Heart right ventricle (tissue), 16 donors: ENCODE measurements at regions not wholly inside any gene's neighbourhood (a gene's known extent, or its start where the extent isn't known, plus 50 kb on each side); places are given as distances from the start of the nearest gene placed in this dataset.
"Not testable (repeated sequence)": the region's sequence is repeated elsewhere in the genome, so short reads cannot be mapped to it uniquely, and the experiment has no call there.

Experiments
- ATAC-seq, 8 donors: fragments of 200-7000 bp; cut with Tn5 transposase; one replicate each; pipeline ENCODE4 v1.9.1; 2020; ENCODE audit warnings: mild to moderate bottlenecking in 8 of 8, moderate library complexity in 8 of 8, moderate number of reproducible peaks in 1 of 8
- DNase-seq, 2 donors: peaks; one replicate each; pipeline ENCODE4 v3.0.0-alpha.2; 2020
- H3K27ac ChIP-seq, 10 donors: fragments of 200-600 bp; sonication (generic) in 2 of 10; one replicate each; pipeline versions ENCODE4 v1.5.0 to v1.8.0; 2020 to 2022; ENCODE audit warnings: mild to moderate bottlenecking in 3 of 10
- H3K27me3 ChIP-seq, 7 donors: fragments of 200-600 bp; one replicate each; pipeline ENCODE4 v1.8.0; 2021 to 2022; ENCODE audit warnings: mild to moderate bottlenecking in 2 of 7
- H3K36me3 ChIP-seq, 9 donors: fragments of 200-600 bp; sonication (generic) in 1 of 9; one replicate each; pipeline versions ENCODE4 v1.5.0 to v1.8.0; 2020 to 2022; ENCODE audit warnings: mild to moderate bottlenecking in 2 of 9
- H3K4me1 ChIP-seq, 9 donors: fragments of 200-600 bp; sonication (generic) in 1 of 9; one replicate each; pipeline versions ENCODE4 v1.5.0 to v1.8.0; 2020 to 2022; ENCODE audit warnings: mild to moderate bottlenecking in 4 of 9
- H3K4me3 ChIP-seq, 10 donors: fragments of 200-600 bp; sonication (generic) in 2 of 10; one replicate each; pipeline versions ENCODE4 v1.5.0 to v1.8.0; 2020 to 2022; ENCODE audit warnings: mild to moderate bottlenecking in 7 of 10, moderate library complexity in 2 of 10
- H3K9me3 ChIP-seq, 11 donors: fragments of 200-600 bp in 10 of 11; sonication (generic) in 2 of 11; one replicate each; pipeline versions ENCODE4 v1.5.0 to v1.8.0; 2013 to 2022; ENCODE audit warnings: mild to moderate bottlenecking in 2 of 11, control low read depth in 1 of 11, moderate library complexity in 1 of 11
- CTCF ChIP-seq, 9 donors: fragments of 200-600 bp; sonication (generic) in 2 of 9; IDR thresholded peaks; one replicate each; pipeline versions ENCODE4 v1.5.0 to v1.8.0; 2021 to 2022; ENCODE audit warnings: antibody characterized with exemption in 9 of 9, mild to moderate bottlenecking in 5 of 9, moderate library complexity in 1 of 9
- WGBS, 2 donors: extraction: QIAGEN DNeasy Blood & Tissue Kit; methylation state at CpG; one replicate each; pipeline ENCODE4 v1.1.7; 2013; ENCODE audit warnings: inconsistent platforms in 1 of 2; 5-methylcytosine and 5-hydroxymethylcytosine counted together
- intact Hi-C, 10 donors: fragments of 100-400 bp; cut with DNase I; formaldehyde crosslinking; loops; one replicate each; pipeline versions ENCODE4 v1.11.1 to v1.14.2; 2022
- donor health status: Arrhythmogenic right ventricular cardiomyopathy.
- donor health status: ischemic (EF 13 %, LVEDD 7.1; RV severe dilation, severe dysfunction).
- donor health status: healthy with polysubstance abuse.
- donor health status: DM: no; HTN: yes; CAD: no.
- donor health status: DM: no; HTN: no; CAD: no.
- donor health status: ischemic (EF 25% LVEDD 6.9; RV normal size, moderate dysfunction).
- donor health status: ischemic (EF 25% LVEDD 5.7; RV mildly dilated, moderate dysfunction).
- donor health status: healthy.
- donor health status: DM: yes; HTN: yes; CAD: no.
- donor health status: Ischemic cardiomyopathy.
- donor health status: ischemic (EF 35%, LVEDD 5.7; RV mildly dilated, moderate dysfunction).
- donor health status: nonischemic (EF 11% LVEDD 7.7; RV severe dilation, severe dysfunction).
- donor health status: DM: yes; HTN: yes; CAD: no.
- donor health status: PGD.
- donor health status: ischemic (EF 29% LVEDD 5.4; RV normal size, mild dysfunction).
- donor health status: nonischemic (EF 23%, LVEDD 6.1; RV moderate dilation, normal function).

DNA sequence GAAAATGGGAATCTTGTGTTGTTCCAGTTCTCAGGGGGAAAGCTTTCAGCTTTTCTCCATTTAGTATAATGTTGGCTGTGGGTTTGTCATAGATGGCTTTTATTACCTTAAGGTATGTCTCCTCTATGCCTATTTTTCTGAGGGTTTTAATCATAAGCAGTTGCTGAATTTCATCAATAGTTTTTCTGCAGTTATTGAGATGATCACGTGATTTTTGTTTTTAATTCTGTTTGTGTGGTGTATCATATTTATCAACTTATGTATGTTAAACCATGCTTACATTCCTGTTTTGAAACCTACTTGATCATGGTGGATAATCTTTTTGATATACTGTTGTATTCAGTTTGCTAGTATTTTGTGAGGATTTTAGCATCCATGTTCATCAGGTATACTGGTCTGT is 66.8 kb upstream of the CENPE start:
- ATAC-seq: no peak

GRCh38 chr4:103256068-103256467 is 57.9 kb upstream of the CENPE start:
- intact Hi-C loops, H3K36me3 ChIP-seq, ATAC-seq, H3K9me3 ChIP-seq, H3K27me3 ChIP-seq, H3K4me1 ChIP-seq, H3K27ac ChIP-seq, DNase-seq, H3K4me3 ChIP-seq: not testable (repeated sequence)
- WGBS, 2 donors: 91 to 93% methylated on average over 9 to 10 of the region's 16 CpGs

More for the DNA sequence above, 66.8 kb upstream of the CENPE start:
- intact Hi-C loops: no loop called here
- no peaks in the 10 kb centered on the region for H3K27me3 ChIP-seq
- no peak for DNase-seq
- no peak overlapping the region for H3K4me3 ChIP-seq
- no peaks in the 10 kb centered on the region for H3K36me3 ChIP-seq
- H3K4me1 ChIP-seq: no peaks in the 10 kb centered on the region
- no peak overlapping the region for H3K27ac ChIP-seq
- 77% methylated on average over 1 of the region's 1 CpG for WGBS, 2 donors
- H3K9me3 ChIP-seq: peaks cover 0 to 7% (median 0%) of the 10 kb centered on the region in 11 donors
- no peak for TF ChIP-seq CTCF (IDR thresholded peaks at IDR 0.05)
